ENCODE measurements at regions not wholly inside any gene's neighbourhood (a gene's known extent, or its start where the extent isn't known, plus 50 kb on each side); places are given as distances from the start of the nearest gene placed in this dataset.

DNA sequence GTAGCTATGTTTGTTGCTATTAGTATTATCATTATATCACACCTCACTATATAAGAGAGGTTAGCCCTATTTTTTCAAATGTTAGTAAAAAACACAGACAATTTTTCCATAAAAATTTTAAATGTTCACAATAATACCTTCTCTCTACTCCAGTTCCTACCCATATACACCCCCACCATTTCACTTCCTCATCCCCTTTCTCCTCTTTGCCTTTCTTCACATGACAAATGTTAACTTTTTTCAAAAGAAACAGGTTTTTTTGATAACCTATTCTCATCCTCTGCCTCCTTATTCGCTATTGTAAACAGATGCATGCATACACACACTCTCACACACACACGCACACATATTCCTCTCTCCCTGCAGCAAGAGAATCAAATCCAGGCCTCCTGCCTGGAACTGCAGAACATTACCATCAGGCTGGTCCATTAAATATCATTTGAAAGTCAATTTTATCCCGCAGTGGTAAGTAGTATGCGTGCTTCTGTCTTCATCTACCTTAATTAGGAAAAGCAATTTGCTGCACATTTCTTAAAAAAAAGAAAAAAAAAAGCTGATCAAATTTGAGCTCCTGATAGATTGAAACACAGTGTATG, 55.5 kb downstream of the MID1IP1 start:
- TF ChIP-seq, protein P1, sequence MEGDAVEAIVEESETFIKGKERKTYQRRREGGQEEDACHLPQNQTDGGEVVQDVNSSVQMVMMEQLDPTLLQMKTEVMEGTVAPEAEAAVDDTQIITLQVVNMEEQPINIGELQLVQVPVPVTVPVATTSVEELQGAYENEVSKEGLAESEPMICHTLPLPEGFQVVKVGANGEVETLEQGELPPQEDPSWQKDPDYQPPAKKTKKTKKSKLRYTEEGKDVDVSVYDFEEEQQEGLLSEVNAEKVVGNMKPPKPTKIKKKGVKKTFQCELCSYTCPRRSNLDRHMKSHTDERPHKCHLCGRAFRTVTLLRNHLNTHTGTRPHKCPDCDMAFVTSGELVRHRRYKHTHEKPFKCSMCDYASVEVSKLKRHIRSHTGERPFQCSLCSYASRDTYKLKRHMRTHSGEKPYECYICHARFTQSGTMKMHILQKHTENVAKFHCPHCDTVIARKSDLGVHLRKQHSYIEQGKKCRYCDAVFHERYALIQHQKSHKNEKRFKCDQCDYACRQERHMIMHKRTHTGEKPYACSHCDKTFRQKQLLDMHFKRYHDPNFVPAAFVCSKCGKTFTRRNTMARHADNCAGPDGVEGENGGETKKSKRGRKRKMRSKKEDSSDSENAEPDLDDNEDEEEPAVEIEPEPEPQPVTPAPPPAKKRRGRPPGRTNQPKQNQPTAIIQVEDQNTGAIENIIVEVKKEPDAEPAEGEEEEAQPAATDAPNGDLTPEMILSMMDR (IDR thresholded peaks at IDR 0.05), result no peak
- TF ChIP-seq POLR2A (IDR thresholded peaks at IDR 0.05), result no peak
- no peak for TF ChIP-seq EP300 (IDR thresholded peaks at IDR 0.05)

Measured in ovary (tissue), 3 donors.